ENCODE measurements at regions not wholly inside any gene's neighbourhood (a gene's known extent, or its start where the extent isn't known, plus 50 kb on each side); places are given as distances from the start of the nearest gene placed in this dataset.

- TF ChIP-seq CTCF (conservative IDR thresholded peaks at IDR 0.05; ENCODE audit: low read depth, low read length) (no peak), EZH2 (IDR thresholded peaks at IDR 0.05; ENCODE audit: low read length, unreplicated experiment) (no peak)
These were observed 426.2 kb downstream of the BCAT1 start for GRCh38 chr12:24522736-24523135.

Measured in PC-3 (cell line).